ENCODE measurements at regions not wholly inside any gene's neighbourhood (a gene's known extent, or its start where the extent isn't known, plus 50 kb on each side); places are given as distances from the start of the nearest gene placed in this dataset.
"Not testable (repeated sequence)": the region's sequence is repeated elsewhere in the genome, so short reads cannot be mapped to it uniquely, and the experiment has no call there.

GRCh38 chr1:849873-850272 is 73.8 kb upstream of the SAMD11 start:
- not testable (repeated sequence) for DNase-seq (ENCODE audit: low read depth)

GRCh38 chr1:850318-850717 is 73.4 kb upstream of the SAMD11 start:
- peak; percentile 35 for DNase-seq (ENCODE audit: low read depth)

- not testable (repeated sequence) for DNase-seq (ENCODE audit: low read depth)
These were observed 72.3 kb upstream of the SAMD11 start for GRCh38 chr1:851398-851797.

GRCh38 chr1:851841-852240 is 71.9 kb upstream of the SAMD11 start:
- not testable (repeated sequence) for DNase-seq (ENCODE audit: low read depth)

GRCh38 chr1:855202-855981 is 68.3 kb upstream of the SAMD11 start:
- peak; percentile 39 for DNase-seq (ENCODE audit: low read depth)

- not testable (repeated sequence) for DNase-seq (ENCODE audit: low read depth)
These were observed 67.1 kb upstream of the SAMD11 start for GRCh38 chr1:856541-857057.

- DNase-seq (ENCODE audit: low read depth), result not testable (repeated sequence)
These were observed 65.6 kb upstream of the SAMD11 start for GRCh38 chr1:857926-858648.

- peak; percentile 19 for DNase-seq (ENCODE audit: low read depth)
These were observed 65.1 kb upstream of the SAMD11 start for GRCh38 chr1:858649-859041.

- DNase-seq (ENCODE audit: low read depth), result not testable (repeated sequence)
These were observed 62.8 kb upstream of the SAMD11 start for GRCh38 chr1:860941-861340.

GRCh38 chr1:861714-862113 is 62.0 kb upstream of the SAMD11 start:
- no peak for DNase-seq (ENCODE audit: low read depth)

- DNase-seq (ENCODE audit: low read depth), result not testable (repeated sequence)
These were observed 61.1 kb upstream of the SAMD11 start for GRCh38 chr1:862601-863000.

GRCh38 chr1:865633-866032 is 58.1 kb upstream of the SAMD11 start:
- not testable (repeated sequence) for DNase-seq (ENCODE audit: low read depth)

- DNase-seq (ENCODE audit: low read depth), result no peak
These were observed 57.6 kb upstream of the SAMD11 start for GRCh38 chr1:866095-866494.

- DNase-seq (ENCODE audit: low read depth), result not testable (repeated sequence)
These were observed 57.0 kb upstream of the SAMD11 start for GRCh38 chr1:866631-867299.

- peak; percentile 75 for DNase-seq (ENCODE audit: low read depth)
These were observed 56.2 kb upstream of the SAMD11 start for GRCh38 chr1:867550-867949.

- peak; percentile 29 for DNase-seq (ENCODE audit: low read depth)
These were observed 54.1 kb upstream of the SAMD11 start for GRCh38 chr1:869499-870244.

All from amniotic epithelial cell (primary cell).